ENCODE measurements at regions not wholly inside any gene's neighbourhood (a gene's known extent, or its start where the extent isn't known, plus 50 kb on each side); places are given as distances from the start of the nearest gene placed in this dataset.

DNA sequence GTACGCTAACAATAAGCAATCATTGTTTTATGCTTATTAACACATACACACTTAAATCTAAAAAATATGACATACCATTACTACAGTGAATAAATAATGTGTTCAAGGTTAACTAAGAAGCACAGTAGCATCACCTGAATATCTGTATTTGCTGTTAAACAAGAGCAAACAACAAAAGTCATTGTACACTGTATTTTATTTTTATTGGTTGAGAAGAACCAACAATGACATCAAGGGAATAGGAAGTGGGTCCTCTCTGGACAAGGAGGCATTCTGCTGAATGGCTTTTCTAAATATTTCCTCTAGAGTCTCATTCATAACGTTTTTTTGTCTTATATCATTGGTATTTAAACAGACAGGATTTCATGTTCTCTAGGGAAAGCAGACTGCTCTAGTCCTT, 460.4 kb downstream of the CDH9 start:
- no peak for TF ChIP-seq GATA2 (IDR thresholded peaks at IDR 0.05; ENCODE audit: insufficient read depth, insufficient read length, low read depth, low read length)
- no peak for TF ChIP-seq POLR2A (IDR thresholded peaks at IDR 0.05; ENCODE audit: low read depth, low read length)
- no peak for TF ChIP-seq FOS (IDR thresholded peaks at IDR 0.05; ENCODE audit: borderline replicate concordance, insufficient read depth, low read length)
